ENCODE measurements at regions not wholly inside any gene's neighbourhood (a gene's known extent, or its start where the extent isn't known, plus 50 kb on each side); places are given as distances from the start of the nearest gene placed in this dataset.

DNA sequence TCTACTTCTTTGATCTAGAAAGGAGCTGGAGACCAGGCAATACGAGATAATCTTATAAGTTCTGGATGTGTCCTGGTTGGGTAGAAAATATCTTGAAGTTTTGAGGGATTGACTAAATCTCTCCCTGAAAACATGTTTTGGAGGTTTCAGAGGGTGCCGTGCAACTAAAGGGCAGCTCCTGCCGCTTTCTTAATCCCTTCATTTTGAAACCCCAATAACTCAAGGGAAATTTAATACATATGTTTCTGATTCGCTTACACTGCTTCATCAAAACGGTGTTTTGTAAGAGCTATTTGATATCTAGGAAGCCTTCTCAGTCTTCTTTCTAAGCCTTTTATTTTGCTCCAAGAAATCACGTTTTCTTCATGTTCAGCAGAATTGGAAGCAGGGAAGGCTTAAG lies 129.0 kb downstream of the ASCL1 start:
- TF ChIP-seq, protein P1, sequence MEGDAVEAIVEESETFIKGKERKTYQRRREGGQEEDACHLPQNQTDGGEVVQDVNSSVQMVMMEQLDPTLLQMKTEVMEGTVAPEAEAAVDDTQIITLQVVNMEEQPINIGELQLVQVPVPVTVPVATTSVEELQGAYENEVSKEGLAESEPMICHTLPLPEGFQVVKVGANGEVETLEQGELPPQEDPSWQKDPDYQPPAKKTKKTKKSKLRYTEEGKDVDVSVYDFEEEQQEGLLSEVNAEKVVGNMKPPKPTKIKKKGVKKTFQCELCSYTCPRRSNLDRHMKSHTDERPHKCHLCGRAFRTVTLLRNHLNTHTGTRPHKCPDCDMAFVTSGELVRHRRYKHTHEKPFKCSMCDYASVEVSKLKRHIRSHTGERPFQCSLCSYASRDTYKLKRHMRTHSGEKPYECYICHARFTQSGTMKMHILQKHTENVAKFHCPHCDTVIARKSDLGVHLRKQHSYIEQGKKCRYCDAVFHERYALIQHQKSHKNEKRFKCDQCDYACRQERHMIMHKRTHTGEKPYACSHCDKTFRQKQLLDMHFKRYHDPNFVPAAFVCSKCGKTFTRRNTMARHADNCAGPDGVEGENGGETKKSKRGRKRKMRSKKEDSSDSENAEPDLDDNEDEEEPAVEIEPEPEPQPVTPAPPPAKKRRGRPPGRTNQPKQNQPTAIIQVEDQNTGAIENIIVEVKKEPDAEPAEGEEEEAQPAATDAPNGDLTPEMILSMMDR (IDR thresholded peaks at IDR 0.05; ENCODE audit: borderline replicate concordance, control extremely low read depth, extremely low read depth, insufficient read depth, missing control alignments) = no peak
- no peak for DNase-seq (ENCODE audit: low spot score)
- in situ Hi-C loops (cut with MboI; ENCODE audit: low sequenced_read_pairs, unreplicated experiment) = no loop called here

DNA sequence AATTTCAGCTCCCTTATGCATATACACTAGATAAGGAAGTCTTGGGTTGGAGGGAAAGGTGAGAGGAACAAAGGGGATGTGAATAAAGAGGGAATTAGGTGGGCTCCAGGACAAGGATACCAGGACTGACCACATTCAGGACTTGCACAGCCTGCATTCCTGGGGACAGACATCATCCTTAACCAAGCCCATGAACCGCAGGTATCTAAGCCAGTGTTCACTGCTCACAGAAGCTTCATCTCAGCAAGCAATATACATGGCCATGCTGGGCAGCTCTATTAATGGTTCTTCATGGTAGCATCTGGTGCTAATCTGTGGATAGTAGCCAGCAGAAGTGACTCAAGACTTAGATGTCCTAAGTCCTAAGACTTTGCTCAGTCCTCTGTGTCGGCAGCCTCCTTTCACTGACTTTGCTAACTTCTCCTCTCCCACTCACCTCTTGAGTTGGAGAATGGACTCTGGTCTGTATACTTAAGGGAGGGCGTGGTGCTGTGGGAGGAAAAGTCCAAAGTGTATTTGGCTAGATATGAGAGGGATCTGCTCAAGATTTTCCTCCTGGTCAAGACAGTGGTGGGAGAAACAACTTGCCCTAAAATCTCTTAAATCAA lies 136.1 kb downstream of the ASCL1 start:
- TF ChIP-seq, protein P1 (IDR thresholded peaks at IDR 0.05; ENCODE audit: borderline replicate concordance, control extremely low read depth, extremely low read depth, insufficient read depth, missing control alignments) = no peak
- in situ Hi-C loops (cut with MboI; ENCODE audit: low sequenced_read_pairs, unreplicated experiment) = no loop called here
- DNase-seq (ENCODE audit: low spot score) = no peak

DNA sequence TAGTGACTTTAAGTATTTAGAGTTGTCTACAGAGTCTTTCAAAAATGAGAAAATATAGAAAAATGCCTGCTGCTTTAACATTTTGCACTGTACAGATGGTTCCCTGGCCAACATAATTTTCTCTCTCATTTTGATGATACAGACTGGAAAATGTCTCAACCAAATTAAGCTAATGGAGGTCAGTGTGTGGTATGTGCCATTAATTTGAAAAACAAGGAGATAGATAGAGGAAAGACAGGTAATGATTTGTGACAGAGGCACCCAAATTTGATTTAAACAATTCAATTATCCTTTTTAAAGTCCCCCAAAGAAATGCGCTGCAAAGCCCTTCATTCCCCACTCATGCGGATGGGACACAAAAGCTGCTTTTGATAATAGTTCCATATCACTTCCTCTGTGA lies 140.0 kb downstream of the ASCL1 start:
- DNase-seq (ENCODE audit: low spot score) = no peak
- in situ Hi-C loops (cut with MboI; ENCODE audit: low sequenced_read_pairs, unreplicated experiment) = no loop called here
- TF ChIP-seq, protein P1 (IDR thresholded peaks at IDR 0.05; ENCODE audit: borderline replicate concordance, control extremely low read depth, extremely low read depth, insufficient read depth, missing control alignments) = no peak

DNA sequence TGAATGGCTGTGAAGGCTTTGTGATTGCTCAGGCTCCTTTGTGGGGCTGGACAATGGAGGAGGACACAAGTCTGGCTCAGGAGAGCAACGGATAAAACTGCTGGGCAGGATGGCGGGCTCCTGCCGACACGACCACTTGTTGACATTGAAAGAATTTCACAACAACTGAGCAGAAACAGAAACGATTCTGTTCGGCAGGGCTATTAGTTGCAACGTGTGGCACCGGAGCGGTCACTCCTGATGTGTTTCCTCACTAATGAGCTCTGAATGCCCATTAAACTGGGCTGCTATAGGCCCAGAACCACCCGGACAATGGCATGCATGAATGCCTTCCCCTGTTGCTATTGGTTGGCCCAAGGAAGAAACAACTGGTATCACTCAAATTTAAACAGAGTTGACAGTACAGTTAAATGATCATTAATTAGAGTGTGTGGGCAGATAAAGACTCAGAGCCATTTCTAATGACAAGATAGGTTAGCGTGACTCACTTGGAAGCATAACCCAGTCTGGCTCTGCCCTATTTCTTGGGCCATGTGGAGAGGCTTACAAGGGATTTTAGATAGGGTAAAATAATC lies 142.9 kb downstream of the ASCL1 start:
- in situ Hi-C loops (cut with MboI; ENCODE audit: low sequenced_read_pairs, unreplicated experiment) = no loop called here
- TF ChIP-seq, protein P1 (IDR thresholded peaks at IDR 0.05; ENCODE audit: borderline replicate concordance, control extremely low read depth, extremely low read depth, insufficient read depth, missing control alignments) = no peak
- no peak for DNase-seq (ENCODE audit: low spot score)

DNA sequence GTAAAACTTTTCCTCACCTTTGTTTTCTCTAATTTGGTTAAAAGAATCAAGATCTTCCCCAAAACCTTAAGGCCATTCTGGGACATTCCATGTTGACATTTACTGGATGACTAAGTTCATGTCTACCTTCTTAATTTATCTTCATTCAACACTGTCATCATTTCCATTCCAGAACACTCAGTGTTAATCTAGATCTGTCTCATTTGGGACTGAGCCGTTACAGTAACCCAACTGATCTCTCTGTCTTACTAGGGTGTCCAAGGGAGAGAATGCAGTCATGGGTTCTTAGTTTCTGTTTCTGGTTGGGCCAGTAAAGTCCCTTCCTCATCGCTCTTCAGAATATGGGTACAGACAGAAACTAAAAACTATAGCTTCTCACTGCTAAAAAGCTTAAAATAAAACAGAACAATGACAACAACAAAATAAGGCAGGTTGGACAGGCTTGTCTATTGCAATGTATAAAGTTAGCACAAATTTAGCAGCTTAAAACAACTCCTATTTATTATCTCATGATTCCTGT lies 144.8 kb downstream of the ASCL1 start:
- DNase-seq (ENCODE audit: low spot score) = peak; percentile 70
- TF ChIP-seq, protein P1 (IDR thresholded peaks at IDR 0.05; ENCODE audit: borderline replicate concordance, control extremely low read depth, extremely low read depth, insufficient read depth, missing control alignments) = no peak
- in situ Hi-C loops (cut with MboI; ENCODE audit: low sequenced_read_pairs, unreplicated experiment) = no loop called here

DNA sequence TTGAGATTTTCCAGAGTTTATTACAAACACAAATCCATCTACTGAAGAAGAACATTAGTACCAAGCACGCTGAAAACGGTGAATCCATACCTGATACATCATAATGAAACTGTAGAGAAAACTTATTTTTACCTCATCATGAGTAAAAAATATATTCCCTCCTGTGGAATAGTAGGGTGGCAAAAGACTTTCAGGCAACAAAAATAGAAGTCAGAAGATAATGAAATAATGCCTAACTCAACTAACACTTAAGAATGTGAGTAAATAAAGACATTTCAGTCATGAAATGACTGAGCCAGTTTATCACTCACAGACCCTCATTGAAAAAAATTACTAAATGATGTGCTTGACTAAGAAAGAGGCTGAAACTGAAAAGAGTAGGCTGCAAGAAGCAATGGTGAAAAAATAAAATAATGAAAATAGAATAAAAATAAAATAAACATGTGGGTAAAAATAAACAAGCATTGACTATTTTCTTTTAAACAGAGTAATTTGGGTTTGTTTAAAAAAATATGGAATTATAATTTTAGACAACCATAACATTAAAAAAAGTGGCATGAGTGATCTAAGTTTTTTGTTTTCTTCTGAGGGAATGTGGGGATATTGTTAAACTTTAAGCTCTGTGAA lies 148.6 kb downstream of the ASCL1 start:
- DNase-seq (ENCODE audit: low spot score) = peak; percentile 48
- TF ChIP-seq, protein P1 (IDR thresholded peaks at IDR 0.05; ENCODE audit: borderline replicate concordance, control extremely low read depth, extremely low read depth, insufficient read depth, missing control alignments) = no peak
- in situ Hi-C loops (cut with MboI; ENCODE audit: low sequenced_read_pairs, unreplicated experiment) = no loop called here

Measured in GM13976 (cell line).